OCI-LY7 (cell line): ENCODE measurements at regions not wholly inside any gene's neighbourhood (a gene's known extent, or its start where the extent isn't known, plus 50 kb on each side); places are given as distances from the start of the nearest gene placed in this dataset.

Source experiments
- CTCF ChIP-seq: fragments of 200-600 bp; sonication (generic); conservative IDR thresholded peaks from 2 replicates; pipeline ENCODE4 v1.5.1; 2014; ENCODE audit warnings: mild to moderate bottlenecking, antibody characterized with exemption, low read length, moderate library complexity, mixed read lengths
- EZH2phosphoT487 ChIP-seq: fragments of 200-600 bp; sonication (generic); IDR thresholded peaks from 2 replicates; pipeline ENCODE4 v1.6.1; 2018; ENCODE audit warnings: low read depth, borderline replicate concordance, mild to moderate bottlenecking, mixed run types, antibody characterized with exemption, low read length, moderate library complexity, mixed read lengths

GRCh38 chr12:72723732-72724131 is 451.6 kb downstream of the TRHDE start:
- TF ChIP-seq CTCF (no peak), EZH2phosphoT487 (no peak)
